ENCODE measurements at regions not wholly inside any gene's neighbourhood (a gene's known extent, or its start where the extent isn't known, plus 50 kb on each side); places are given as distances from the start of the nearest gene placed in this dataset.

DNA sequence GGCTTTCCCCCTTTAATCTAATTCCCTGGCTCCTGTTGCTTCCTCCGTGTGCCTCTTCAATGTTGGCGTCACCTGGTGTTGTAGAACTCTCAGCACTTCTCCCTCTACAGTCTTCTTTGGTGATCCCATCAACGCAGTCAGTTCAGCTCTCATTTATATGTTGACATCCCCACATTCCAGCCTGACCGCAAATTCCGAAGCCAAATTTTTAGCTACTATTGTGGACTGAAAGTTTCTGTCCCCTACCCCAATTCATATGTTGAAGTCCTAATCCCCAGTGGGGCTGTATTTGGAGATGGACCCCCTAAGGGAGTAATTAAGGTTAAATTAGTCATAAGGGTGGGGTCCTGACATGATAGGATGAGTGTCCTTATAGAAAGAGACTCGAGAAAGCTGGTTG, 210.6 kb upstream of the ADAMTSL1 start:
- no peak overlapping the region for H3K27ac ChIP-seq
- no peaks in the 10 kb centered on the region for H3K36me3 ChIP-seq (ENCODE audit: insufficient read depth)
- no peaks in the 10 kb centered on the region for H3K27me3 ChIP-seq (ENCODE audit: insufficient read depth, low read depth)
- H3K79me2 ChIP-seq (ENCODE audit: insufficient read depth, low read depth) = no peaks in the 10 kb centered on the region
- H3K4me2 ChIP-seq = no peak overlapping the region
- H2AFZ ChIP-seq (ENCODE audit: low read depth) = no peak overlapping the region
- H3K4me3 ChIP-seq (IDR thresholded peaks at IDR 0.05; ENCODE audit: insufficient read depth, low read depth, low read length) = no peak overlapping the region
- H3K9ac ChIP-seq = no peak overlapping the region
- H3K4me1 ChIP-seq (ENCODE audit: low read depth, poor library complexity, severe bottlenecking) = peaks cover 7% of the 10 kb centered on the region
- TF ChIP-seq, protein P1, sequence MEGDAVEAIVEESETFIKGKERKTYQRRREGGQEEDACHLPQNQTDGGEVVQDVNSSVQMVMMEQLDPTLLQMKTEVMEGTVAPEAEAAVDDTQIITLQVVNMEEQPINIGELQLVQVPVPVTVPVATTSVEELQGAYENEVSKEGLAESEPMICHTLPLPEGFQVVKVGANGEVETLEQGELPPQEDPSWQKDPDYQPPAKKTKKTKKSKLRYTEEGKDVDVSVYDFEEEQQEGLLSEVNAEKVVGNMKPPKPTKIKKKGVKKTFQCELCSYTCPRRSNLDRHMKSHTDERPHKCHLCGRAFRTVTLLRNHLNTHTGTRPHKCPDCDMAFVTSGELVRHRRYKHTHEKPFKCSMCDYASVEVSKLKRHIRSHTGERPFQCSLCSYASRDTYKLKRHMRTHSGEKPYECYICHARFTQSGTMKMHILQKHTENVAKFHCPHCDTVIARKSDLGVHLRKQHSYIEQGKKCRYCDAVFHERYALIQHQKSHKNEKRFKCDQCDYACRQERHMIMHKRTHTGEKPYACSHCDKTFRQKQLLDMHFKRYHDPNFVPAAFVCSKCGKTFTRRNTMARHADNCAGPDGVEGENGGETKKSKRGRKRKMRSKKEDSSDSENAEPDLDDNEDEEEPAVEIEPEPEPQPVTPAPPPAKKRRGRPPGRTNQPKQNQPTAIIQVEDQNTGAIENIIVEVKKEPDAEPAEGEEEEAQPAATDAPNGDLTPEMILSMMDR (conservative IDR thresholded peaks at IDR 0.05; ENCODE audit: low read depth, low read length) = no peak
- no peaks in the 10 kb centered on the region for H4K20me1 ChIP-seq (ENCODE audit: insufficient read depth)

DNA sequence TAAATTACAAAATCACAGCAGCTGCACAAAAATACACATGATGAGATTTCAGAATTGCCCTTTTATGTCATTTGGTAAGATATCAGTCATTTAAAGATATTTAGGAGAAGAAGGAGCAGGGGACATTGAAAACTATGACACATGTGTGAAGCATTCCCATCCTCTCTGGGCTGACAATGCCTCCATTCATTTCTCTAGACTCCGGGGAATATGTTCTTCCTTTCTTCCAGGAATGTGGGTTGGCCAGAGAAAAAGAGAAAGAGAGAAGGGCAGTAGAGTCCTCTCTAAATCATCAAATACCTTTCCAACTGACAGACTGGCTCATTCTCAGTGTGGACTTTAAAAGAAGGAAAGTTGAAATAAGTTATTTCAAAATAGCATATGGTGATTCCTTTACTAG, 205.6 kb upstream of the ADAMTSL1 start:
- TF ChIP-seq, protein P1 (conservative IDR thresholded peaks at IDR 0.05; ENCODE audit: low read depth, low read length) = no peak
- no peak overlapping the region for H2AFZ ChIP-seq (ENCODE audit: low read depth)
- no peaks in the 10 kb centered on the region for H3K79me2 ChIP-seq (ENCODE audit: insufficient read depth, low read depth)
- no peak overlapping the region for H3K27ac ChIP-seq
- no peak overlapping the region for H3K4me3 ChIP-seq (IDR thresholded peaks at IDR 0.05; ENCODE audit: insufficient read depth, low read depth, low read length)
- no peaks in the 10 kb centered on the region for H3K4me1 ChIP-seq (ENCODE audit: low read depth, poor library complexity, severe bottlenecking)
- H3K4me2 ChIP-seq = no peak overlapping the region
- H4K20me1 ChIP-seq (ENCODE audit: insufficient read depth) = no peaks in the 10 kb centered on the region
- H3K27me3 ChIP-seq (ENCODE audit: insufficient read depth, low read depth) = no peaks in the 10 kb centered on the region
- no peak overlapping the region for H3K9ac ChIP-seq
- H3K36me3 ChIP-seq (ENCODE audit: insufficient read depth) = no peaks in the 10 kb centered on the region

DNA sequence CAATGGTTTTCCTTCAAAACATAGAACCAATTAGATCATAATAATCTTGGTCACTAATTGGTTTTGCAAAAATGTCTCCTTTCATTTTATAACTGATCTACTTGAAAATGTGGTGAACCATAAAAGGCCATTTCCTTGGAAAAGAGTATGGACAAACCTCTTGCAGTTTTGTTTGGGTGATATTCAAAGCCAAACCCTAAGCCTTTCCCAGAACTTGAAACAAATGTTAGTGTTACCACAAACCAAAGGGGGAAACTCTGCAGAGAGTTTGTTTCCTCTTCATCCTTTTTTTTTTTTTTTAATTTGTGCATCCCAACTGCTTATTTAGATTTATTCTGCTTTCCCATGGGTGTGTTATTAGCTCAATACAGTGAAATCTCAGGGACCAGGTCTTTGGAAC, 204.4 kb upstream of the ADAMTSL1 start:
- no peak overlapping the region for H3K9ac ChIP-seq
- no peak overlapping the region for H3K27ac ChIP-seq
- H2AFZ ChIP-seq (ENCODE audit: low read depth) = no peak overlapping the region
- H3K4me3 ChIP-seq (IDR thresholded peaks at IDR 0.05; ENCODE audit: insufficient read depth, low read depth, low read length) = no peak overlapping the region
- H3K79me2 ChIP-seq (ENCODE audit: insufficient read depth, low read depth) = no peaks in the 10 kb centered on the region
- no peak overlapping the region for H3K4me2 ChIP-seq
- TF ChIP-seq, protein P1 (conservative IDR thresholded peaks at IDR 0.05; ENCODE audit: low read depth, low read length) = no peak
- peaks cover 2% of the 10 kb centered on the region for H3K4me1 ChIP-seq (ENCODE audit: low read depth, poor library complexity, severe bottlenecking)
- no peaks in the 10 kb centered on the region for H3K27me3 ChIP-seq (ENCODE audit: insufficient read depth, low read depth)
- H4K20me1 ChIP-seq (ENCODE audit: insufficient read depth) = no peaks in the 10 kb centered on the region
- H3K36me3 ChIP-seq (ENCODE audit: insufficient read depth) = no peaks in the 10 kb centered on the region

DNA sequence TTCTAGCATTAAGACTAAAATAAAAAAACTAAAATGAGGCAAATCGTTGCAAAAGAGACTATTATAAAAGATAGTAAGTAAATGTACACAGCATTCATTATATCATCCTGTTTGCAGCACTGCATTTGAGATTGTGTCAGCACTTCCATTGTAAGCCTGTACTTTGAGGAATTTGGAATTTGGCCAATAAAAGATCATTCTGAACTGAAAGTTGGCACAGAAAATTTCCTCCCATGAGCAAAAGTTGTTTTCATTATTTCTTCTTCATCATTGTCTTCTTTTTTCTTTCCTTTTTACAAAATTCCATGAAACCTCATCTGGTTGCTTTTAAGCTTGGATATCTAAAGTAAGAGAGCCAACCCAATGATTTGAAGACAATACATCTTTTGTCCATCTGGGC, 199.3 kb upstream of the ADAMTSL1 start:
- H3K27me3 ChIP-seq (ENCODE audit: insufficient read depth, low read depth) = no peaks in the 10 kb centered on the region
- H3K4me2 ChIP-seq = no peak overlapping the region
- TF ChIP-seq, protein P1 (conservative IDR thresholded peaks at IDR 0.05; ENCODE audit: low read depth, low read length) = no peak
- no peaks in the 10 kb centered on the region for H3K79me2 ChIP-seq (ENCODE audit: insufficient read depth, low read depth)
- H3K4me3 ChIP-seq (IDR thresholded peaks at IDR 0.05; ENCODE audit: insufficient read depth, low read depth, low read length) = no peak overlapping the region
- H2AFZ ChIP-seq (ENCODE audit: low read depth) = no peak overlapping the region
- H3K27ac ChIP-seq = no peak overlapping the region
- no peaks in the 10 kb centered on the region for H4K20me1 ChIP-seq (ENCODE audit: insufficient read depth)
- H3K36me3 ChIP-seq (ENCODE audit: insufficient read depth) = no peaks in the 10 kb centered on the region
- no peak overlapping the region for H3K9ac ChIP-seq
- peaks cover 10% of the 10 kb centered on the region for H3K4me1 ChIP-seq (ENCODE audit: low read depth, poor library complexity, severe bottlenecking)
